GM19372 (cell line): ENCODE measurements at regions not wholly inside any gene's neighbourhood (a gene's known extent, or its start where the extent isn't known, plus 50 kb on each side); places are given as distances from the start of the nearest gene placed in this dataset.

Source experiments
- ATAC-seq: cut with Tn5 transposase; IDR thresholded peaks from one replicate; pipeline ENCODE4 v1.9.1; 2021; ENCODE audit warnings: mild to moderate bottlenecking, low read depth, moderate library complexity; ENCODE audit not compliant: unreplicated experiment

DNA sequence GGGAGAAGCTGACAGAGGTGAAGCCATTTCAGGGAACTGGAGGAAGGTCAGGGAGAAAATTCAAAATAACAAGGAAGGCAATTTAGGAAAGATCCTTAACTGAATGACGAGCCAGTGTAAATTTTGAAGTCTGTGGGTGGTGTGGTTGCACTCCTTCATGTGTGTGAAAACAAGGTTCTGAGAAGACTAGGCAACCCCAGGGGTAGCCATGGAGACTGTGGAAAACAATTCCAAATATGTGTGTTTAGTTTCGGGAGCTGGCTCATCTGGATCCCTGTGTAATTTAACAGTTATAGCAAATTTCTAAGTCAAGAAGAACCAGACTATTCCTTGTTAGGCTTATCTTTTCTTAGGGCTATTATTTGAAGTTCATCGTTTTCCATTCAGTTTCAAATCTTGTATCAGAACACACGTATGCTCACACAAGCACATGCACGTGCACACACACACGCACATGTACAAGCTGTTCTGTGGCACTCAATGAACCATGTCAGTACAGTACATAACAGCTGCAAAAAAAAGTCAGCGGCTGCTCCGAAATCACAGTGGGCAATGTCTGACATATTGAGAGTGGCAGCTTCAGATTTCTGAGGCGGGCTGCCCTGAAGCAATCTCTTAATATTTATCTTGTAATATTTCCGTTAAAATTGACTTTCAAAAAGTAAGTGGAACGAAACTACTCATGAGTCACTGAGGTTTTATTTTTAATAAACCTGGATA lies 411.2 kb downstream of the AEBP2 start:
- no peak for ATAC-seq

DNA sequence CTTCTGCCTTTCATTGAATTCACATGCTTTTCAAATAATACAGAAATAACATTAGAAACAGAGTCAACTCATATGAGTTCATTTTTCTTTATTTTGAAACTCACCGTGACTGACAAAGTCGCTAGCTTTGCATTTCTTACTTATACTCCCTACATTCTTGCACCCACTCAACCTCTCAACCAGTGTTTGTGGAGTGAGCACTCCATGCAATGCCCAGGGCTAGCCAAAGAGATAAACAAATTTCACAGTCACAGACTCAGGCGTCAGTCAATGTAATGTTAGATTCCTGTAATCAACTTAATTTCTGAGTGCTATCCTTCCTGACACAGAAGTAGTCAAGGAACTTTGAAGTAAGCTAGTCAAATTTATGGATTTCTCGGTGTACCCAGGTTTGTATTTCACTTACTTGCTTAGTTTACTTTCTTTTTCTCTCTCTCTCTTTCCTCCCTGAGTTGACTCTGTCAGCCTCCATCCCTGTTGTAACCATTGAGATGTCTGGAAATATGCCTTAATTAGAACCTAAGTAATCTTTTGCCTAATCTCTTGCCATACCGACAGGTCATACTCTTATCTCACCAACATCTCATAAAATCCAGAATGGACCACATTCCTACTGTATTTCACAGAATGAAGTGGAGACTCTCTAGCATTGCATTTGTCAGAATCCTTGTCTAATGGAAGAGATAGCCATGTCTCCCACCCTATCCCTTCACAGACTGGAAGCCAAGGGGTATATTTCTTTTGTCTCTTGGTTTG lies 413.0 kb downstream of the AEBP2 start:
- ATAC-seq: no peak

DNA sequence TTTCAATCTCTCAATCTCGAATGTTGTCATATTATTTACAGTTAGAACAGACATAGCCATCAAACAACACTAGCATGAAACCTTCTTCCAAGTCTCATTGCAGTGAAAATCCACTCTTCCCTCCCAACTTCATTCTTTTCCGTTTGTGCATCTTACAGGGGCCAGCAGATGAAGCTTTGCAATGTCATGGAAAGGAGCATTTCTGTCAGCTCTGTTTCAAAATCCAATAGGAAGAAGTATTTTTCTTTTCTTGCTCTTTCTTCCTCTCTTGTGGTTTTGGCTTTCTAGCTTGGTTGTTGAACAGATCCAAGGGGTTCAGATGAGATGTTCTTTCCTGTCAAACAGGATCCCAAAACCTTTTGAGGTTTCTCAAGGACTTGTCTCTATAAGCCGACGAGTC lies 416.6 kb downstream of the AEBP2 start:
- no peak for ATAC-seq

DNA sequence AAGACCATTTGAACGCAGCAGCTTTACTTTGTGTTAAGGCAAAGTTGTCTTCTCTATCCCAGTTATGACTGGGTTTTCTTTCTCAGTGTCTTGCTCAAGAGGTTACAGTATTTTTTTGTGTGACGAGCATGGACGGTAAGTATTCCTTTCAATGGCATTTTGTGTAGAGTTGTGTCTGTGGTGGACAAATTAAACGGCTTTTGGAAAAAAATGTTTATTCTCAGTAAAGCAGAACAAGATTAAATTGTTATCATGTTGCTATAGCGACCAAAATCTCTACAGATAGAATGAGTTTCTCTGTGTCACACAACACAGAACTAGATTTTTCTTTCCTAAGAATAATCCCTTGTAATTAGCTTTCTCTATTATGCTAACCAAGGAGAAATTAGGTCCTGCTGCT lies 417.1 kb downstream of the AEBP2 start:
- no peak for ATAC-seq

DNA sequence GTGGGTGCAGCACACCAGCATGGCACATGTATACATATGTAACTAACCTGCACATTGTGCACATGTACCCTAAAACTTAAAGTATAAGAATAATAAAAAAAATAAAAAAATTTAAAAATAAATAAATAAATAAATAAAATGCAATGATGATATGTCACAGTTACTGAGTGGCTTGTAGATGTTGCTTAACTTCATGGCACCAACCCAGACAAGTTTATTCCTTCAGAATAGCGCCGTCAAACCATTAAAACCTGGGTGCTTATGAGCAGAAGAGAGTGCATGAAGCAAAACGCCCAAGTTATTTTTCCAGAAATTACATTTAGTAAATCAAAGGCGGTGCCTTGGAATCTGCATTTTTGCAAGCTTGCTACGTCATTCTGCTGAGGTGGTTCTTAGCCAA lies 417.9 kb downstream of the AEBP2 start:
- no peak for ATAC-seq

DNA sequence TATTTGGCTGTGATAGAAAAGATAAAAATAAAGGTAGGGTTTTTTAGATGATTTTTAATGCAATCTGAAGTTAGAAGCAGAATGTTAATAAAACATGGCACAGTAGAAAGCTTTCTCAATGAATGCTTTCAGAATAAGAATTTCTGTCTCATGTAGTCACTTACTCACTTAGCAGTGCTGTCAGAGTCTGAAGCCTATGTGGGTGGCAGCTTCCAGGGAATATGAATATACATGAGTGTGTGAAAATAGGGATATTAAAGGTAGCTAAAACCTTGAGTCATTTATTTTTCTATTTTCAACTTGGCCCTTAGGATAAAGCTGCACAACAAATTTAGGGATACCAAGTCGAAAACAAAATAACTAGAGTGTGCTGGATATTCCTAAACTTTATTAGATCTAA lies 427.9 kb downstream of the AEBP2 start:
- no peak for ATAC-seq

DNA sequence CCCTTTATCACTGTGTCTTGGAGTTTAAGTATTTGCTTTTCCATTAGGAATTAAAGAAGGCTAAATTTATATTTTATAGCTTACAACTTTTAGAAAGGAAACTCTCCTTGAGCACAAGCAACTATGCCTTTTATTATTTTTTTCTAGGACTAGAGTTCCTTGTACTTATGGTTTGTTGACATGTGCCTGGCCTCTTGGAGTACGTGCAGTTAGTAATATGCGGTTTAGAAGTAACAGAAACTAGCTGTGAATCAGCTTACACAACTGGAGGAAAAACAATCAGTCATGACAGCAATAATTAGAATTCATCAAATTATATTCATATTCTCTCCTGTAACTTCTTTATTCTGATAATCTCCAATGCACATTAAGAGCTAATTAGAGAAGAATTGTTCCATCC lies 428.7 kb downstream of the AEBP2 start:
- no peak for ATAC-seq

DNA sequence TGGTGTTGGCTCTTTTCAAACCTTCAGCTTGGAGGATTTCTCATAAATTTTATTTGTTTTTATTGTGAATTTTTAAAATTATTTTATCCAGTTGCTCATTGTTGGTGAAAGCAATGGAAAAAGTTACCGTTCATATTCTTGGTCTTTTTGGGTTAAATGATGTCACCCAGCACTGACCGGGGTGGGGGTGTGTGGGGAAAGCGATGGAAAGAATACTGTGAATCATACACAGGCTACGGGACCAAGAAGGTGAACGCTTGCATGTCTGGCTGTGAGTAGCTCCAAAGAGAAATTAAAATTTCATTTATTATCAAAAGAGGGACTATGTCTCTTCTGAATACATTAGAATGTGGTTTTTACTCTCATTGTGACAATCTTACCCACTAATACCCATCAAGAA lies 430.1 kb downstream of the AEBP2 start:
- no peak for ATAC-seq

DNA sequence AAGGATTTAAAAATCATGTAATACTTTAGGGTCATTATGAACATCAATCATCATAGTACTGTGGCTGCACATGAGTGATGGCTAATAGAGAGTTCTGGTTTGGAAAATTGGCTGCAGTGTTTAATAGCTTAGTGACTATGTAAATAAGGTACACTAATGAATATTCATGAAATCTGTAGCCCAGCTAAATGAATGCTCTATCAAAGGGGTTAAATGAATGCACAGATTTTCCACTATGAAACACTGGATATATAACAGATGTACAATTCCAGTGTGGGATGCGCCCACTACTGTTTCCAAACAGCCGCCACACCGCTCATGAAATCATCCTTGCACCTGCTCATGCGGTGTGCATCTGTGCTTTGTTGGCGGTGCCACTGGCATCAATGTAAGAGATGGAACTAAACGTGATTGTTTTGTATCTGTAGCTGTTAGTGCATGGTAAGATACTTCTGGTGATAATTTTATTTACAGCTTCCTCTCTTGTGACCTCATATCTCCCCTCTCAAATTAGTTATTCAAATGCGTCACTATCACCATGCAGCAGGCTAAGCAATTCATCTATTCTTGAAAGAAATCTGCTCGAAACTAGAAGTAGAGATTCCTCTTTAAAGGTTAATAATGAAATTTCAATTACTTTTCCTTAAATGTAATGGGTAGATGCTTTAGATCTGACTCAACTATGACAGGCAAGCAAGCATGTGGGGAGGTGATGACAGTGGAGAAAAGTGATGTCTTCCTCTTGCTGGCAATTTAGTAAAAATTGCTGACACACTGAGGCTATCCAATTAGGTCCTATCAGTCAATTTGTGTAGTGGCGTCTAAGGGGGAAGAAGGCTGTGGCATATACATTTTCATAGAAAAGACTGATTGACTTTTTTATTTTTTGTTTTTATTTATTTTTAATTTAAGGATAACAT lies 433.6 kb downstream of the AEBP2 start:
- ATAC-seq: no peak

DNA sequence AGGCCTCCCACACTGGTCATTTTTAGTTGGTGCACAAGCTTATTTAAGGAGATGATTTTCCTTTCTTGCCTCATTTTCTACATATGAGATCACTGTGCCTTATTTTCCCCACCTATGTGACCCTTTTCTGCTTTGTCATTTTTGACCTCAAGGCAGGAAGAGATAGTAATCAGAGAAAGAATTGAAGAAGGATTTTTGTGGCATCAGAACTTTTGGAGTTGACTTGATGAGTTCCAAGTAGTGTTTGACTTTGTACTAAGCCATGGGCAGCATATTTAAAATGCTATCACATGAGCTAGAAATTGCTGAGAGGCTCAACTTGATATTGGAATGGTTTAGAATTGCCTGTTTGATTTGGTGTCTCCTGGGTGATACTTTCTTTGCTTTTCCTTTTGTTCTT lies 440.8 kb downstream of the AEBP2 start:
- ATAC-seq: no peak

DNA sequence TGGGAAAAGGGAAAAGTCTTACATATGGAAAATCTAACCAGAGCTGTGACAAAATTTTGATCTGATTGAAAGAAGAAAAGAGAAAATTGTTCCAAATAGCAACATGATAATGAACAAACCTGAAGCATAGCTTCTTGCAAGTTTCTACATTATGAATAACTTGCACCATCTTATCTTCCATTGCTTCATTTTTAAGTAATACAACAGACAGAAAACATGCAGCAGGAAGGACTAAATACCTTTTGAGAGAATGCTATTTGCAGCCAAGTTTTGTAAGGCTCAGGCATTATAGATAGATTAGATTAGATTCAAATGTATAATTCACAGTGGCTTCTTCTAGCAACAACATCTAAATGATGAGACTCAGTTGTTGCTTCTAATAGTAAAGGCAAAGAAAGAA lies 441.4 kb downstream of the AEBP2 start:
- ATAC-seq: no peak

DNA sequence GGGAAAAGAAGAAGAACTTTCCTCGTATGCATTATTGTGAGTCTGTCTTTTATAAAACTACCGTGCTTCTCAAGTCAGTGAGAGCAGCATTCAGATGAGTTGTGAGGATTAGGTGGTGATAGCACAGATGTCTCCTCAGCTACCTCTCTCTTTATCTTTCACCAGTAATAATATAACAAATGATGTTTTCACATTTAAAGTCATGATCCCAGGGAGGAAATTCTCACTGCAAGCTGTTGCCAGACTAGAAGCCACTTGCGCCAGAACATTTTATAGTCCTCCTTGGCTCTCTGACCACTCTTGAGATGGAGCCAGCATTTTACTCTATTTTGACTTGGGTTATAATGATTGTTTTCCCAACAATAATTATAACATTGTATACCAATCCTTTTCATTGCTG lies 443.1 kb downstream of the AEBP2 start:
- no peak for ATAC-seq

DNA sequence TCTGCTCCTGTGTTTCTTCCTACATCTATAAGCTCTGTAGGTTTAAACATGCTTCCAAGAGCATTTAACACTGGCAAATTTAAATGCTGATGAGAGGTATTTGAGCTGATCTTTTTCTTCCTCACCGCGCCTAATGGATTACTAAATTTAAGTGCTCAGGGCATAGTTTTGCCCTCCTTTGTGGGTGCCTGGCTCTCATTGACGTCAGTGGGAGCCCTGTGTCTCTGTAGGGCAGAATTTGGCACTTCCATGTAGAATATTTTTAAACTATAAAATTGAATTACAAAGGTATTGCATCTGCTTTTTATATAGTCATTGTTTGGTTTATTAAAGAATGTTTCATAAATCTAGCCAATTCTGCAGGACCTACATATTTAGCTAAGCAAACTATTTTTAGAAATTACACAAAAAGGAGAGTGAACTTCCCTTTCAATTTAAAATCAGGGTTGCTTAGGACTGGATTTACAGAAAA lies 444.8 kb downstream of the AEBP2 start:
- ATAC-seq: no peak

DNA sequence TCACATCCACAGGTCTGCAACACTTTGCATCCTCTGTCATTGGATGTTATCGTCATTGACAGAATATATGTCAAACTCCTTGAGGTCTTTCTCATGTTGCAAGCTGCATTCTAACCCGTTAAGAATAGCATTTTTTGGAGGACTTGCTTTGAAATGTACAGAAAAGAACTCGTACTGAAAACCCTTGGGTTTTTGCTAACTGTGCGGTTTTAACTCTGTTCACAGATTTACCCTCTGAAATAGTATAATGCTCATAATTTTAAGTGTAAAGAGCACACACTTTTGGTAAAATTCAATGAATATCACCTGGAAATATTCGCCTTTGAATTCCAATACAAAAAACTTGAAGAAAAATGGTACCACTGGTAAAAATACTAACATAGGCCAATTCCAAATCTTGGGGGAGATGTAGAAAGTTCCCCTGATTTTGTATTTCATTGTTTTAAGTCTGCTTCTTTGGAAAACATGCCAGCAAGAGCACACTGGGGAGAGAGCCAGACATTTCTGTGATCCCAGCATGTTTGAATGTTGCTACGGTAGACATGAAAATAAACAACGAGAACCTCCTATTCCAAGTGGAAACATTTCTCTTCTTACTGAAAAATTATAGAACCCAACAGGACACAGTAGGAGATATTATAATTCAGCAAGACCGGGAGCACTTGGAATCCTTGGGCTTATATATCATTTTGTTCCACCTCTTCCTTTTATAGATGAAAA lies 446.0 kb downstream of the AEBP2 start:
- no peak for ATAC-seq

DNA sequence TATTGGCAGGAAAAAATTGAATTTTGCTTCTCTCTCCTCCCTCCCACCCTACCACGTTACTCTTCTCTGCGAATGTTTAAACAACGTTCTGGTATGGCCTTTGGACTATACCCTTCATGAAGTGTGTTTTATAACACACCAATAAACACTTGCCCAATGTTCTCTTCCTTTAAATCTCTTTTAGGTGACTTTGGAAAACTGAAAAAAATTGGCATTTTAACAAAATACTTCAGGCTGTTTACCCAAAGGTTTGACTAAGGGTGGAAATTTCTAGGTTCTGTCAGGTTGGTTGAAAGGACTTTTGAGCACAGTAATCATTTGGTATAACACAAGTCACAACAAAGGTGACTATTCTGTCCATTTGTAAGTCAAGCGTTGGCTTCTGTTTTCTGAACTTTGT lies 446.8 kb downstream of the AEBP2 start:
- no peak for ATAC-seq

DNA sequence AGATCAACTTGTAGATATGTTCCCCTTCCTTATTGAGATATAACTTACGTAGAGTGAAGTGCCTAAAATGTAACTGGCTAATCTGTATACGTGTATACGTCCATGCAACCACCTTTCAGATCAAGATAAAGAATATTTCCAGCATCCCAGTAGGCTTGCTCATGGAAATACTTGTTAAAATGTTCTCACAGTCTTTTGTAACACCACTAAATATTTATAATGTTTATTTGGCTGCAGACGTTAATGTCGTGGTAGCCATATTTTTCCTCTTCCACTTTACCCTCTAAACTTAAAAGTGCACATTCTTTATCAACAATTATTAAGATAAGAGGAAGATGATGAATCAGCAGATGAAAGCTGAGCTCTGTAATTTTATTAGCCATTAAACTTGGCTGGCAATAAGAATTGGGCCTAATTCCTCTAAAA lies 447.4 kb downstream of the AEBP2 start:
- no peak for ATAC-seq

DNA sequence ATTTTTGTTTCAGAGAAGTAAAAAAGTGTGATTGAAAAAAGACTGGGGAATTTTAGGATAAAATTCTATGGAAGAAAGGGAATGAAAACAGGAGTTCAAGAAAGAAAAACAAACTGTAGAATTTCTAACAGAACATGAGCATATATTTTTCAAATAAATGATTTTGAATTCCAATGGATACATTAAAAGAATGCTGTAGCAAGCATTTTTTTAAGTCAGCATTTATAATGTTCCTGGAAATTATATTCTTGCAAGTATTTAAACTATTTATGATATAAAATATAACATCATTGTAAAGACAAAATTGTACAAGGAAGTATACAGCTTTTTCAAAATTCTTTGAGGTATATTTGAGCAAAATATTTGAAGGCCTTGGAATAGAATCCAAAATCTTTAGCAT lies 450.7 kb downstream of the AEBP2 start:
- no peak for ATAC-seq

DNA sequence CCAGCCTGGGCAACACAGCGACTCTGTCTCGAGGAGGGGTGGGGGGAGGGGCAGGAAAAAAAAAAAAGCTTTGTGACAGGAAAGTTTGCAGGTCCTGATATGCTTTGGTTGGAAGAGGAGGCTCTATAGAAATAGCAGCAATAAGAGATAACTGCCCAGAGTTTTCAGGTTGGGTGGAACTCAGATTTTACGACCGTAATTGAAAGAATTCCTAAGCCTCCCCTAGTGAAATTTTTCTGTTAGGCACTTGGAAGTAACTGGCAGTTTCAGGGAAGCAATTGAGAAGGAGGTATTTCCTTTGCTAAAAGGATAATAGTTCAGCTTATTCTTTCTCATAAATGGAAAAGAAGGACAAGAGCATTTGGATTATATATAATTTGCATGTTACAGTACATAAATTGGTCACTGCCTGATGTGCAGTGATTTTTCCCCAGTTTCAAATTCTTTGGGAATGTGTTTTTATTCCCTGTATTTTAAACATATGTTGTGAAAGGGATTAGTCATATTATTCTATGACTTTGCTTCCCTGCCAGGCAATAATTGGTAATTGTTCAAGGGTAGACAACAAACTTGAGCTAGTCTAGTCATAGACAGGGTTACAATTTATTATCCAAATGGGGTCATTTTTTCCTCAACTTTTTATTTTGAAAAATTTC lies 452.8 kb downstream of the AEBP2 start:
- no peak for ATAC-seq

DNA sequence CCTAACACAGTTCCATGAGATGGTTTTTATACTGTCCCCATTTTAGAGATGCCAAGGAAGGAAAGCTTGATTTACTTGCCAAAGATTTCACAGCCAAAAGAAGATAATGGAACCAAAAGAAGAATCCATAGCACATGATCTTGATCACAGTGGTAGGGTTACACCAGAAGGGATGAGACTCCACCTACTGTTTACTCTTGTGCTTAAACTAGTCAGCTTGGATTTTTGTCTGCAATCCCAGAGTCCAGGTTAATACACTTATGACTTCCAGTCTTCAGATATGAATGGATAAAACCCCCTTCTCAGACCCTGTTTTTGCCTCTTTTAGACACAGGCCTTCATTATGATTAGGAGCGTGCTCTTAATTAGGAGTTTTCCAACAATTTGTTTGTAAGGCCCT lies 454.2 kb downstream of the AEBP2 start:
- no peak for ATAC-seq

DNA sequence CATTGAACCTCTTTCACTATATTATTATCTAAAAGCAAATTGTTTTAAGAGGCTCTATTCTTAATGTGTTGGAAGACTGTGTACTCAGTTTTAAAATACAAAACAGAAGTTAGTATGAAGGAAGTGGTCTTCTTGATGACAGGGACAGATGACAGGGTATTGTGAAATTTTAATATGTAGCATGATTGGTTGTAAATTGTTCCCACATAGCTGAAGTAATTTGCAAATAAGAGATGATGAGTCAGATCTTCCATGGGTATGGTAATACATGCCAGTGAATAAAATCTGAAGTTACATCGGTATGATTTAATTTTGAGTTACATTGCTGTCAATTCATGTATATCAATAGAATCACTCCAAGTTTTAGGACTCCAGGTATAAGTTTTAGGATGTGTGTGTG lies 454.8 kb downstream of the AEBP2 start:
- no peak for ATAC-seq
